ENCODE measurements at regions not wholly inside any gene's neighbourhood (a gene's known extent, or its start where the extent isn't known, plus 50 kb on each side); places are given as distances from the start of the nearest gene placed in this dataset.

DNA sequence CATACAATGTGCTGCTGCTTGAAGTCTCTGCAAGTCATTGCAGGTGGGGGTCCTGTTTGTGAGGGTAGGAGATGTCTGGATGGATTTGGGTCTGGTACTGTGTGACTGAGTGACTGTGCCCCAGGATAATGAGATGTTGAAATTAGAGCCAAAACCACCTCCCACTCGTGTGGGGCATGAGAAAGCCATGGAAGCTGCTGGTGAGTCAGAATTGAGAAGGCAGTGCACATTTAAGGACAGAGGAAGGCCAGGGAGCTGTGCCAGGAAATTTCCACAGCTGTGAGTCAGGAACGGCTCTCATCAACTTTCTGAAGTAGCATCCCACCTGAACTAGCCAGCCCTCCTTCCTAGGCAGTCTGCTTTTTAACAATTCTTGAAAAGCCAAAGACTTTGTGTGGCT is 229.8 kb downstream of the DRD1 start:
- TF ChIP-seq EZH2 (IDR thresholded peaks at IDR 0.05; ENCODE audit: low read length, unreplicated experiment), result no peak
- TF ChIP-seq, protein P1, sequence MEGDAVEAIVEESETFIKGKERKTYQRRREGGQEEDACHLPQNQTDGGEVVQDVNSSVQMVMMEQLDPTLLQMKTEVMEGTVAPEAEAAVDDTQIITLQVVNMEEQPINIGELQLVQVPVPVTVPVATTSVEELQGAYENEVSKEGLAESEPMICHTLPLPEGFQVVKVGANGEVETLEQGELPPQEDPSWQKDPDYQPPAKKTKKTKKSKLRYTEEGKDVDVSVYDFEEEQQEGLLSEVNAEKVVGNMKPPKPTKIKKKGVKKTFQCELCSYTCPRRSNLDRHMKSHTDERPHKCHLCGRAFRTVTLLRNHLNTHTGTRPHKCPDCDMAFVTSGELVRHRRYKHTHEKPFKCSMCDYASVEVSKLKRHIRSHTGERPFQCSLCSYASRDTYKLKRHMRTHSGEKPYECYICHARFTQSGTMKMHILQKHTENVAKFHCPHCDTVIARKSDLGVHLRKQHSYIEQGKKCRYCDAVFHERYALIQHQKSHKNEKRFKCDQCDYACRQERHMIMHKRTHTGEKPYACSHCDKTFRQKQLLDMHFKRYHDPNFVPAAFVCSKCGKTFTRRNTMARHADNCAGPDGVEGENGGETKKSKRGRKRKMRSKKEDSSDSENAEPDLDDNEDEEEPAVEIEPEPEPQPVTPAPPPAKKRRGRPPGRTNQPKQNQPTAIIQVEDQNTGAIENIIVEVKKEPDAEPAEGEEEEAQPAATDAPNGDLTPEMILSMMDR (conservative IDR thresholded peaks at IDR 0.05; ENCODE audit: low read depth, low read length), result no peak
- no peak for TF ChIP-seq EZH2phosphoT487 (IDR thresholded peaks at IDR 0.05; ENCODE audit: borderline replicate concordance, low read length)
